ENCODE measurements at regions not wholly inside any gene's neighbourhood (a gene's known extent, or its start where the extent isn't known, plus 50 kb on each side); places are given as distances from the start of the nearest gene placed in this dataset.

GRCh38 chr11:80074837-80075236, 634.0 kb upstream of the TENM4 start:
- TF ChIP-seq CTCF (IDR thresholded peaks at IDR 0.05) (no peak), POLR2AphosphoS5 (IDR thresholded peaks at IDR 0.05) (no peak)
